ENCODE measurements at regions not wholly inside any gene's neighbourhood (a gene's known extent, or its start where the extent isn't known, plus 50 kb on each side); places are given as distances from the start of the nearest gene placed in this dataset.

DNA sequence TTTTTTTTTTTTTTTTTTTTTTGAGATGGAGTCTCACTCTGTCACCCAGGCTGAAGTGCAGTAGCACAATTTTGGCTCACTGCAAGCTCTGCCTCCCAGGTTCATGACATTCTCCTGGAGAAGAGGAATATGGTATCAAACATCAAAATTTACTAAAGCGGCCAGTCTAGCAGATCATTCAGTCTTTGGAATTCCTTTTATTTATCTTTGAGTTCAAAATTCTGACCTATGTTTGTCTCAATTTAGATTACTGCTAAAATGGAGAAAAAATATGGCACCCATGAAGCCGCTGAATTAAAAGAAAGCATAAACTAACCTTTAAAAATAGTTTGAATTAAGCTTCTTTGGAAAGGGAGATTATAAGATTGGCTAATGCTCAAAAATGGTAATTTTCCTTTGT, 64.5 kb upstream of the EGLN3 start:
- TF ChIP-seq, protein P1, sequence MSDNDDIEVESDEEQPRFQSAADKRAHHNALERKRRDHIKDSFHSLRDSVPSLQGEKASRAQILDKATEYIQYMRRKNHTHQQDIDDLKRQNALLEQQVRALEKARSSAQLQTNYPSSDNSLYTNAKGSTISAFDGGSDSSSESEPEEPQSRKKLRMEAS (CRISPR knock-in tag; IDR thresholded peaks at IDR 0.05) = no peak
- TF ChIP-seq, protein P2, sequence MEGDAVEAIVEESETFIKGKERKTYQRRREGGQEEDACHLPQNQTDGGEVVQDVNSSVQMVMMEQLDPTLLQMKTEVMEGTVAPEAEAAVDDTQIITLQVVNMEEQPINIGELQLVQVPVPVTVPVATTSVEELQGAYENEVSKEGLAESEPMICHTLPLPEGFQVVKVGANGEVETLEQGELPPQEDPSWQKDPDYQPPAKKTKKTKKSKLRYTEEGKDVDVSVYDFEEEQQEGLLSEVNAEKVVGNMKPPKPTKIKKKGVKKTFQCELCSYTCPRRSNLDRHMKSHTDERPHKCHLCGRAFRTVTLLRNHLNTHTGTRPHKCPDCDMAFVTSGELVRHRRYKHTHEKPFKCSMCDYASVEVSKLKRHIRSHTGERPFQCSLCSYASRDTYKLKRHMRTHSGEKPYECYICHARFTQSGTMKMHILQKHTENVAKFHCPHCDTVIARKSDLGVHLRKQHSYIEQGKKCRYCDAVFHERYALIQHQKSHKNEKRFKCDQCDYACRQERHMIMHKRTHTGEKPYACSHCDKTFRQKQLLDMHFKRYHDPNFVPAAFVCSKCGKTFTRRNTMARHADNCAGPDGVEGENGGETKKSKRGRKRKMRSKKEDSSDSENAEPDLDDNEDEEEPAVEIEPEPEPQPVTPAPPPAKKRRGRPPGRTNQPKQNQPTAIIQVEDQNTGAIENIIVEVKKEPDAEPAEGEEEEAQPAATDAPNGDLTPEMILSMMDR (IDR thresholded peaks at IDR 0.05) = no peak
- TF ChIP-seq ESRRA (CRISPR knock-in tag; IDR thresholded peaks at IDR 0.05; ENCODE audit: borderline replicate concordance) (no peak), TEAD4 (CRISPR knock-in tag; IDR thresholded peaks at IDR 0.05) (no peak)
